ENCODE measurements at regions not wholly inside any gene's neighbourhood (a gene's known extent, or its start where the extent isn't known, plus 50 kb on each side); places are given as distances from the start of the nearest gene placed in this dataset.
"Not testable (repeated sequence)": the region's sequence is repeated elsewhere in the genome, so short reads cannot be mapped to it uniquely, and the experiment has no call there.

DNA sequence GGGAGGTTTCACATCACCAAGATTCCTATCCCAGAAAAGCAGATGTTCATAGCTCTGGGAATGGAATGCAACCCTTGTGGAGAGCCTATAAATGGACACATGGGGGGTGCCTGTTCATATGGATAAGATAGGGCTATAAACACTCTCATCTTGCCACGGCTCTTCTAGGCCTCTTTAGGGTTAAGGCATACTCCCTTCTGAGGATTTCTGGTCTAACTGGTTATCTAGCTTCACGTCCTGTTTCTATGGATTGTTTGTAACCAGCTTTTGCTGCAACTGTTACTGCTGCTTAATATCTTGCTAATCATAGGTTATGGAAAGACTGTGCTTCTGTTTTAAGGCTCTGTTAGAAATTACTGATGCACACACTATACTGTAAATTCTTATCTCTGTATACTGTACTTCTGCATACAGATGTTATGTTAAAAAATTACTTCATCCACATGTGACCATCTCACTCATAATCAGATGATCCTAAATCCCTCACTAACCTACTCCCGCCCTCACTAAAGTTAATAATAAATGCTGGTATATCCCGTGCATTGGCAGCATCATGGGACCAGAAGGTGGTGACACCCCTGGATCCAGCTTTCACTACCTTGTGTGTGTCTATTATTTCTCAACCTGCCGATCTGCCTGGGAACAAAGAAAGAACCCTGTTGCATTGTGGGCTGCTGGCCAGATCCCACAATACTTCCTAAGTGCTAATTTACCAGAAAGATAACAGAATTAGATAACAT lies 68.7 kb downstream of the PRKAB2 start:
- not testable (repeated sequence) for DNase-seq (ENCODE audit: low read depth)

DNA sequence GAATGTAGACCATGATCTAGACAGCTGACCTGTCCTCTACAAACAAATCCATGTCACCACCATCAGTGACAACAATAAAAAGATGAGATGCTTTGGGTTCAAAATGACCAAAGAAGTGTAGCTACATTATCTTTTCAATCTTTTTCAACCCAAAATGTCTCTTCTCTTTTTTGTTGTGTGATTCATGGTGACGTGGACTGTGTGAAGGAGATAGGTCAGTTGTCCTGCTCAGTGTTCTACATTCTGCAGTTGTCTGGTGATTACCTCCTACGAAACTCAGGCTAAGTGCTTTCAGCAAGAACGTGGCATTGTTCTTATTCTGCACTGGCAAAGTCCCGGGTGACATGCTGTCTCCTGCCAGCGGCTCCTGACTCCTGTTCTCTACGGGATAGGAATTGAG lies 73.1 kb downstream of the PRKAB2 start:
- DNase-seq (ENCODE audit: low read depth) = peak; percentile 30

GRCh38 chr1:147098338-147098973 lies 73.8 kb downstream of the PRKAB2 start:
- peak; percentile 53 for DNase-seq (ENCODE audit: low read depth)

GRCh38 chr1:147095691-147096090 lies 76.6 kb downstream of the PRKAB2 start:
- DNase-seq (ENCODE audit: low read depth) = no peak

- DNase-seq (ENCODE audit: low read depth) = no peak
These were observed 80.5 kb downstream of the PRKAB2 start for GRCh38 chr1:147091801-147092200.

GRCh38 chr1:147089457-147089856 lies 82.8 kb downstream of the PRKAB2 start:
- DNase-seq (ENCODE audit: low read depth) = no peak

DNA sequence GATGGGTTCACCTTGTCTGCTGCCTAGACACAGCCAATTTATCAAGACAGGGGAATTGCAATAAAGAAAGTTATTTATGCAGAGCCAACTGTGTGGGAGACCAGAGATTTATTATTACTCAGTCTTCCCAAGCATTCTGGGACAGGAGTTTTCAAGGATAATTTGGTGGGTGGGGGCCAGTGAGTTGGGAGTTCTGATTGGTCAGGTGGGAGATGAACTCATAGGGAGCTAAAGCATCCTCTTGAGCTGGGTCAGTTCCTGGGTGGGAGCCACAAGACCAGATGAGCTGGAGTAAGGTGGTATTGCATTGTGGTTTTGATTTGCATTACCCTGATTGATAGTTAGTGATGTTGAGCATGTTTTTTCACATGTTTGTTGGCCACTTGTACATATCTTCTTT lies 86.1 kb downstream of the PRKAB2 start:
- peak; percentile 2 for DNase-seq (ENCODE audit: low read depth)

- peak; percentile 94 for DNase-seq (ENCODE audit: low read depth)
These were observed 87.8 kb downstream of the PRKAB2 start for GRCh38 chr1:147084273-147085096.

DNA sequence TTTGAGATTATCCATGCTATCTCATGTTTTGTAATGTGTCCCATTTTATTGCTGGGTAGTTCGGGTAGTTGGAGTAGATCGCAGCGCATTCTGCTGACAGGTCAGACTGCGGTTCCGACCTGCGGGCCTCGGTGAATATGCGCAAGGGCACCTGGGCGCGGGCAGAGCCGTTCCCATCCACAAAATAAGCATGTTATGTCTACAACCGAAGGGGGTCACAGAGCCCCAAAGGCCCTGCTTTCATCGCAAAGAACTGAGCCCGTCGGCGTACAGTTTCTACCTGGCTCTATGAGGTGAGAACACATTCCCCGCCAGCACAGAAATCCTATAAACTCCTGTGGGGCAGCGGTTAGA lies 88.4 kb downstream of the PRKAB2 start:
- no peak for DNase-seq (ENCODE audit: low read depth)

GRCh38 chr1:147080671-147081394 lies 91.4 kb downstream of the PRKAB2 start:
- no peak for DNase-seq (ENCODE audit: low read depth)

- DNase-seq (ENCODE audit: low read depth) = no peak
These were observed 92.1 kb downstream of the PRKAB2 start for GRCh38 chr1:147080006-147080661.

DNA sequence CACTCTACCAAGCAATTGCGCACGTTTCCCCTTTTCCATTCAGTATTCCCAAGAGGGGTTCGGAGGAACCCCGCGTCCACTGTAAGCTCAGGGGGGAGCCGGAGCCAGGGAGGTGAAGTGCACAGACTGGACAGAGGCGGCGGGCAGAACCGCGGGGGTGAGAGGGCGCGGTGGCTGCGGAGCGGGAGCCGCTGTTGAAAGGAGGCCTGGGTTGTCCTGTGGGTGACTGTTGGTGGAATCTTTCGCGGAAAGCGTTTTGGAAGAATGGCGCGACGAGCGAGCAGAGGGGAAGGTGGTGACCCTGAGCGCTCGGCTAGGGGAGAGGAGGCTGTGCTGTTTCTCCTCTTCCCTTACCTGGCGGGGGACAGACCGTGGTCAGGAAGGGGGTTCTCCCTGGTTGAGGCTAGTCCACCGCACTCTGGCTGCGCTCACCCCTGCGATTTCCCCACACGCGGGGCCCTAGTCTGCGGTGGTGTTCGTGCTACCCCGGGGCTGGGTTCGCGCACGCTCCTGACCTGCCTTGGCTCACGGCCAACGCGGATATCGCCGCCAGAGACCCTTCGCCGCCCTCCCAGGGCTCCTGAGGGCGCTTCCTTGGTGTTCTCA lies 92.8 kb downstream of the PRKAB2 start:
- no peak for DNase-seq (ENCODE audit: low read depth)

DNA sequence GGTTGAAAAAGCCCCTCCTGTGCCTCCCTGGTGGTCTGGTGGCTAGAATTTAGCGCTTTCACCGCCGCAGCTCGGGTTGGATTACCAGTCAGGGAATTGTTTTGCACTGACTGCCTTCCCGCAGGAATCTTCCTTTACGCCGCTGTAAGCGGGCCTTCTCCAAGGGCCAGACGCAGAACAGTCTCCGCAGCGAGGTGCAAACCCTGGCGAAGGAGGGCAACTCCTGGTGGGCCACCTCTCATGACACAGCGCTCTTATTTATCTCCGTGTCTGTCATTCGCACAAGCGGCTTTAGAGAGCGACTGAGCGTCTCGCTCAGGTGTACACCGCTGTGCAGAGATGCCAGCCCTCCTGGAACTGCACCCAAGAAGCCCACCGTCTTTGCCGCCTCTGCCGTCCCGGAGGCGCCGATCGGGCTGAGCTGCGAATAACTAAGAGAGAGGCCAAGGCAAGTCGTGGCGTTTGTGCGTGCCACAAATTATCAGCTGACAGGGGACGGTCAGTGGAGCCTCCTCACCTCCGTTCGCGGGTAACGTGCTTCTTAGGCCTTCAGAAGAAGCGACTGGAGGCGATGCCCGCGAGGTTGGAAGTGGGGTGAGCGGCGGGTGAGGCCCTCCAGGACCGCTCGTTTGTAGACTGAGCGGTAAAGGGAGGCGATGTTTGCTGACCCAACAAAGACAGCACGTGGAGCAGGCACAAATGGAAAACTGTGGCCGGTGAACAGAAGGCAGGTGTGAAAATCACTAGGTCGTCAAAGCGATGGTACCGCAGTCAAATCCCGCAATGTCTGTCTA lies 93.5 kb downstream of the PRKAB2 start:
- no peak for DNase-seq (ENCODE audit: low read depth)

DNA sequence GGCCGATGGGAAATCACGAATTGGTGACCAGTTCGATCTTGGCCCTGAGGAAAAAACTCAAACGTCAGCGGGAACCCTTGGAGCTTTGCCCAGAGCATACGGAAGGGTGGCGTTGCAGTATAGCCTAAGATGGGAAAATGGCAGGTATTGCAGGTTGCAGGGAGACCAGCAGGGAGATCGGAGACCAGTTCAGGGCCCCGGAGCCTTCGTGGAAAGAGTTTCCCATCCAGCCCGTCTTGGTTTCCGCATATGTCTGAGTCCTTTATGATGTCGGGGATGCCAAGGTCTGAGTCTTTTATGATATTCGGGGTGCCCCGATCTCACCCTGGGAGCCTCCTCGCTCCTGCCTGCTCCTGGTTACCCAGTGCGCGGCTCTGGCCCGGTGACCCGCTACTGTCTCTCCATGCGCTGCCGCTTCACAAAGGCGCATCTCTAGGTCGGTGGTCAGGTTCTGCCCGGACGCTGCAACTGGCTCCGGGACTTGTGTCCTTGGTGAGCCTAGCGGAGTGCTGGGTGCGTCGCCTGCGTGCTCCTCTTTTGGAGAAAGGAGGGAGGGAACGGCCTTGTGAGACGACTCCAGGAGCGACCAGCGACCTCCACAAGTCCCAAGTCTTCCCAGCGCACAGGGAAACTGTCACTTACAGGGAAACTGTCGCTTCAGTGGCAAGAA lies 94.2 kb downstream of the PRKAB2 start:
- DNase-seq (ENCODE audit: low read depth) = no peak

- no peak for DNase-seq (ENCODE audit: low read depth)
These were observed 94.7 kb downstream of the PRKAB2 start for GRCh38 chr1:147077523-147077922.

- no peak for DNase-seq (ENCODE audit: low read depth)
These were observed 95.2 kb downstream of the PRKAB2 start for GRCh38 chr1:147077081-147077480.

GRCh38 chr1:147076442-147076841 lies 95.8 kb downstream of the PRKAB2 start:
- DNase-seq (ENCODE audit: low read depth) = no peak

DNA sequence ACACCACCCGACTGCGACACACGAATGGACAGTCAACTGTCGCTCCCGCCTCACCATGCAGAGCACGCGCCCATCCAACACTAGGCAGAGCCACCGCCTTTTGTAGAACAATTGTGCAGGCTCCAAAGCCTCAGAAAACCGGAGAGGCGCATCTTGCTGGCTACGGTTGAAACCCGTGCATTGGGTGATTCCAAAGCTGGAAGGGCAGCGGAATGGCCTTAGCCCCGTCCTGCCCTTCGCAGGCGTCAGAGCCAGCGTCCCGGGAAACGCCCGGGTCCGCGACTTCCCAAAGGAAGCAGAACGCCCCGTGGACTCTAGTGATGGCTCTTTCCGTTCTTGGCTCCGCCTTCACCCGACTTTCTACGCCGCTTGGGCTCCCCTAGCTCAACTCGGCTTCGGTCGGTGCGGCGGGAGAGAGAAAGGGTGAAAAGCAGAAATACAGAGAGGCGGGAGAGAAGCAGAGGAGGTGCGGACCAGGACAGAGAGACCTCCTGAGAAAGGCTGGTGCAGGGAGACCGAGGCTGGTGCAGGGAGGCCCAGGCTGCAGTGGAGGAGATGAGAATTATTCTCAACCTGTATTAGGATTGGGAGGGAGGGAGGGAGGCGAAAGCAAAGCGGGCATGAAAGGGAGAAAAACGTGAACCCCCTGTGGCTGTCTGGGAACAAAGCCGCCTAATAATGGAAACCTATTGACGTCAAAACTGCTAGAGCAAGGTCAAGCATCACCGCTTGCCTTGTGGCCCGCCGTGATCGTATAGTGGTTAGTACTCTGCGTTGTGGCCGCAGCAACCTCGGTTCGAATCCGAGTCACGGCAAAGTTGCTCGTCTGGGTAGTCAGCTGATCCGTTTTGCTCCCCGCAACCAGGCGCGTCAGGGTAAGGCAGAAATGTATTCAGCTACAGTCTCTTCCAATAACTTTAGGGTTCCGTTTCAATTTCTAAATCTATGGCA lies 99.5 kb downstream of the PRKAB2 start:
- peak; percentile 56 for DNase-seq (ENCODE audit: low read depth)

DNA sequence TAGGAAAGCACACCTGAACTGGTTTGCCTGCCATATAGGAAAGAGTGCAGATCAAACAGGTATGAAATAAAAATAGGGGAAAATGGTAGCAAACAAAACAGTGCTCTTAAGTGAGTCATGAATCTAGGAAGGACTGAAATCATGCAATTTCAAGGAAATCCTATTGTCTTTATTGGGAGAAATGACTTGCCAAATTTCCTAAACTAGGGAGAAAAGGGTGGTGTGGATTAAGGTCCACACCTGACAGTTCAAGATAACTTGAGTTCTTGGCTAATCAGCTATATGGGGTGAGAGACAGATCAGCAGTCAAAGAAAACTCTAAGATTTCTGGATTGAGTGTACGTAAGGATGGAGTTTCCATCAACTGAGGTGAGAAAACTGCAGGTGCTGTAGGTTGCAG lies 101.1 kb downstream of the PRKAB2 start:
- DNase-seq (ENCODE audit: low read depth) = no peak
